HG03378 (cell line): ENCODE measurements at regions not wholly inside any gene's neighbourhood (a gene's known extent, or its start where the extent isn't known, plus 50 kb on each side); places are given as distances from the start of the nearest gene placed in this dataset.
A peak's percentile ranks its signal among the peaks of the same experiment; 100 is the strongest.
"Not testable (repeated sequence)": the region's sequence is repeated elsewhere in the genome, so short reads cannot be mapped to it uniquely, and the experiment has no call there.

Experiments used
- ATAC-seq: cut with Tn5 transposase; IDR thresholded peaks from one replicate; pipeline ENCODE4 v1.9.1; 2021; ENCODE audit warnings: mild to moderate bottlenecking, moderate library complexity; ENCODE audit not compliant: unreplicated experiment

- ATAC-seq = peak; percentile 10
These were observed 149.2 kb upstream of the SYT10 start for GRCh38 chr12:33588725-33589405.

- ATAC-seq = no peak
These were observed 150.0 kb upstream of the SYT10 start for GRCh38 chr12:33589576-33590114.

- ATAC-seq = no peak
These were observed 154.1 kb upstream of the SYT10 start for GRCh38 chr12:33593753-33594152.

- no peak for ATAC-seq
These were observed 156.4 kb upstream of the SYT10 start for GRCh38 chr12:33596061-33596460.

GRCh38 chr12:33596814-33597213 lies 157.2 kb upstream of the SYT10 start:
- ATAC-seq = no peak

- ATAC-seq = no peak
These were observed 162.9 kb upstream of the SYT10 start for GRCh38 chr12:33602515-33602914.

- no peak for ATAC-seq
These were observed 166.1 kb upstream of the SYT10 start for GRCh38 chr12:33605757-33606156.

- no peak for ATAC-seq
These were observed 170.3 kb upstream of the SYT10 start for GRCh38 chr12:33609910-33610309.

- no peak for ATAC-seq
These were observed 175.0 kb upstream of the SYT10 start for GRCh38 chr12:33614630-33615029.

- no peak for ATAC-seq
These were observed 177.6 kb upstream of the SYT10 start for GRCh38 chr12:33617218-33617617.

- no peak for ATAC-seq
These were observed 188.5 kb upstream of the SYT10 start for GRCh38 chr12:33628087-33628486.

GRCh38 chr12:33634544-33634943 lies 194.9 kb upstream of the SYT10 start:
- no peak for ATAC-seq

GRCh38 chr12:33636930-33637329 lies 197.3 kb upstream of the SYT10 start:
- not testable (repeated sequence) for ATAC-seq

GRCh38 chr12:33639975-33640374 lies 200.4 kb upstream of the SYT10 start:
- ATAC-seq = no peak

GRCh38 chr12:33649992-33650391 lies 210.4 kb upstream of the SYT10 start:
- ATAC-seq = no peak

GRCh38 chr12:33650832-33651231 lies 211.2 kb upstream of the SYT10 start:
- ATAC-seq = no peak

- ATAC-seq = no peak
These were observed 213.7 kb upstream of the SYT10 start for GRCh38 chr12:33653362-33653761.

- no peak for ATAC-seq
These were observed 214.7 kb upstream of the SYT10 start for GRCh38 chr12:33654313-33654712.

GRCh38 chr12:33663000-33663654 lies 223.5 kb upstream of the SYT10 start:
- ATAC-seq = no peak

GRCh38 chr12:33669349-33669748 lies 229.7 kb upstream of the SYT10 start:
- no peak for ATAC-seq

- ATAC-seq = no peak
These were observed 230.7 kb upstream of the SYT10 start for GRCh38 chr12:33670284-33670683.

- ATAC-seq = no peak
These were observed 232.1 kb upstream of the SYT10 start for GRCh38 chr12:33671676-33672075.
